ENCODE measurements at regions not wholly inside any gene's neighbourhood (a gene's known extent, or its start where the extent isn't known, plus 50 kb on each side); places are given as distances from the start of the nearest gene placed in this dataset.

- H3K36me3 Mint-ChIP-seq (ENCODE audit: low read depth): peaks cover 2% of the 10 kb centered on the region
- peak overlapping the region; percentile 67 for H3K4me3 Mint-ChIP-seq
- peak; percentile 65 for DNase-seq
- peaks cover 65% of the 10 kb centered on the region for H3K4me1 Mint-ChIP-seq (ENCODE audit: low read depth)
- H3K9me3 Mint-ChIP-seq: no peaks in the 10 kb centered on the region
- no peaks in the 10 kb centered on the region for H3K27me3 Mint-ChIP-seq (ENCODE audit: low read depth)
- no peak overlapping the region for H3K27ac Mint-ChIP-seq
- intact Hi-C loops (cut with micrococcal nuclease): loop anchor here (5.0 kb wide), 1 partner anchor 90 kb away; no protein-coding TSS in a partner anchor
- CTCF ChIA-PET: no interaction called here
Observed at GRCh38 chr17:77372444-77373298, 231.9 kb downstream of the SEC14L1 start.

GRCh38 chr17:77373299-77374169, 232.8 kb downstream of the SEC14L1 start:
- peak; percentile 46 for DNase-seq
- intact Hi-C loops (cut with micrococcal nuclease): loop anchor here (1.0 to 5.0 kb wide), 3 partner anchors 16 to 91 kb away; no protein-coding TSS in a partner anchor
- CTCF ChIA-PET: interaction anchor here (1.4 to 3.0 kb wide), 4 partner anchors 16 to 121 kb away, joined by 3 to 24 read pairs (median 4); no protein-coding TSS in a partner anchor
- Mint-ChIP-seq H3K27ac (peak overlapping the region; percentile 76), H3K9me3 (no peaks in the 10 kb centered on the region), H3K36me3 (ENCODE audit: low read depth) (peaks cover 2% of the 10 kb centered on the region), H3K27me3 (ENCODE audit: low read depth) (no peaks in the 10 kb centered on the region), H3K4me3 (peak overlapping the region; percentile 90), H3K4me1 (ENCODE audit: low read depth) (peaks cover 71% of the 10 kb centered on the region)

GRCh38 chr17:77374170-77374936, 233.6 kb downstream of the SEC14L1 start:
- CTCF ChIA-PET: interaction anchor here (0.6 to 3.0 kb wide), 8 partner anchors 15 to 333 kb away, joined by 3 to 24 read pairs (median 4); no protein-coding TSS in a partner anchor
- Mint-ChIP-seq H3K4me3 (peak overlapping the region; percentile 90), H3K27ac (peak overlapping the region; percentile 79)

GRCh38 chr17:77375108-77375916, 234.5 kb downstream of the SEC14L1 start:
- Mint-ChIP-seq H3K9me3 (no peaks in the 10 kb centered on the region), H3K27me3 (ENCODE audit: low read depth) (no peaks in the 10 kb centered on the region), H3K36me3 (ENCODE audit: low read depth) (peaks cover 2% of the 10 kb centered on the region), H3K27ac (peak overlapping the region; percentile 83), H3K4me1 (ENCODE audit: low read depth) (peaks cover 77% of the 10 kb centered on the region), H3K4me3 (peak overlapping the region; percentile 90)
- intact Hi-C loops (cut with micrococcal nuclease): loop anchor here (2.0 kb wide), 1 partner anchor 45 kb away; no protein-coding TSS in a partner anchor
- CTCF ChIA-PET: interaction anchor here (0.6 to 3.0 kb wide), 10 partner anchors 14 to 120 kb away, joined by 3 to 24 read pairs (median 4); no protein-coding TSS in a partner anchor
- DNase-seq: no peak

More at GRCh38 chr17:77374170-77374936, 233.6 kb downstream of the SEC14L1 start:
- Mint-ChIP-seq H3K27me3 (ENCODE audit: low read depth) (no peaks in the 10 kb centered on the region), H3K4me1 (ENCODE audit: low read depth) (peaks cover 69% of the 10 kb centered on the region), H3K36me3 (ENCODE audit: low read depth) (peaks cover 2% of the 10 kb centered on the region), H3K9me3 (no peaks in the 10 kb centered on the region)
- peak; percentile 70 for DNase-seq
- intact Hi-C loops (cut with micrococcal nuclease): loop anchor here (1.0 to 5.0 kb wide), 3 partner anchors 15 to 92 kb away; no protein-coding TSS in a partner anchor

GRCh38 chr17:77375917-77376651, 235.3 kb downstream of the SEC14L1 start:
- peaks cover 2% of the 10 kb centered on the region for H3K36me3 Mint-ChIP-seq (ENCODE audit: low read depth)
- no peaks in the 10 kb centered on the region for H3K27me3 Mint-ChIP-seq (ENCODE audit: low read depth)
- no peaks in the 10 kb centered on the region for H3K9me3 Mint-ChIP-seq
- peak; percentile 91 for DNase-seq
- H3K4me1 Mint-ChIP-seq (ENCODE audit: low read depth): peaks cover 75% of the 10 kb centered on the region
- H3K27ac Mint-ChIP-seq: peak overlapping the region; percentile 83
- peak overlapping the region; percentile 90 for H3K4me3 Mint-ChIP-seq
- CTCF ChIA-PET: interaction anchor here (1.0 to 3.0 kb wide), 6 partner anchors 14 to 119 kb away, joined by 3 to 24 read pairs (median 4); no protein-coding TSS in a partner anchor
- intact Hi-C loops (cut with micrococcal nuclease): loop anchor here (2.0 kb wide), 1 partner anchor 45 kb away; no protein-coding TSS in a partner anchor

- DNase-seq: no peak
- Mint-ChIP-seq H3K4me1 (ENCODE audit: low read depth) (peaks cover 75% of the 10 kb centered on the region), H3K27ac (peak overlapping the region; percentile 83), H3K36me3 (ENCODE audit: low read depth) (peaks cover 2% of the 10 kb centered on the region), H3K4me3 (peak overlapping the region; percentile 90), H3K9me3 (no peaks in the 10 kb centered on the region), H3K27me3 (ENCODE audit: low read depth) (no peaks in the 10 kb centered on the region)
- intact Hi-C loops (cut with micrococcal nuclease): no loop called here
- CTCF ChIA-PET: interaction anchor here (0.7 to 3.0 kb wide), 7 partner anchors 13 to 118 kb away, joined by 3 to 24 read pairs (median 4); no protein-coding TSS in a partner anchor
Observed at GRCh38 chr17:77376795-77377709, 236.3 kb downstream of the SEC14L1 start.

- Mint-ChIP-seq H3K36me3 (ENCODE audit: low read depth) (peaks cover 2% of the 10 kb centered on the region), H3K4me3 (no peak overlapping the region), H3K9me3 (no peaks in the 10 kb centered on the region), H3K27ac (peak overlapping the region; percentile 26), H3K4me1 (ENCODE audit: low read depth) (peaks cover 75% of the 10 kb centered on the region), H3K27me3 (ENCODE audit: low read depth) (no peaks in the 10 kb centered on the region)
- no peak for DNase-seq
- intact Hi-C loops (cut with micrococcal nuclease): no loop called here
- CTCF ChIA-PET: interaction anchor here (0.7 to 2.7 kb wide), 3 partner anchors 22 to 56 kb away, joined by 3 to 11 read pairs (median 4); no protein-coding TSS in a partner anchor
Observed at GRCh38 chr17:77377710-77378235, 237.0 kb downstream of the SEC14L1 start.

GRCh38 chr17:77378318-77379064, 237.7 kb downstream of the SEC14L1 start:
- Mint-ChIP-seq H3K27ac (no peak overlapping the region), H3K9me3 (no peaks in the 10 kb centered on the region), H3K4me1 (ENCODE audit: low read depth) (peaks cover 82% of the 10 kb centered on the region), H3K27me3 (ENCODE audit: low read depth) (no peaks in the 10 kb centered on the region), H3K4me3 (no peak overlapping the region), H3K36me3 (ENCODE audit: low read depth) (peaks cover 2% of the 10 kb centered on the region)
- DNase-seq: no peak
- CTCF ChIA-PET: interaction anchor here (0.7 to 1.0 kb wide), 2 partner anchors 21 to 56 kb away, joined by 3 to 4 read pairs; no protein-coding TSS in a partner anchor
- intact Hi-C loops (cut with micrococcal nuclease): no loop called here

- Mint-ChIP-seq H3K27ac (no peak overlapping the region), H3K4me1 (ENCODE audit: low read depth) (peaks cover 87% of the 10 kb centered on the region), H3K27me3 (ENCODE audit: low read depth) (no peaks in the 10 kb centered on the region), H3K4me3 (no peak overlapping the region), H3K36me3 (ENCODE audit: low read depth) (peaks cover 2% of the 10 kb centered on the region), H3K9me3 (no peaks in the 10 kb centered on the region)
- DNase-seq: no peak
- CTCF ChIA-PET: no interaction called here
- intact Hi-C loops (cut with micrococcal nuclease): no loop called here
Observed at GRCh38 chr17:77379065-77379428, 238.3 kb downstream of the SEC14L1 start.

Measured in activated naive CD4-positive, alpha-beta T cell treated with anti-CD3 and anti-CD28 coated beads for 36 hours (primary cell).